IgD-negative memory B cell (primary cell): ENCODE measurements at regions not wholly inside any gene's neighbourhood (a gene's known extent, or its start where the extent isn't known, plus 50 kb on each side); places are given as distances from the start of the nearest gene placed in this dataset.
"Not testable (repeated sequence)": the region's sequence is repeated elsewhere in the genome, so short reads cannot be mapped to it uniquely, and the experiment has no call there.

Experiments
- H3K27ac Mint-ChIP-seq, 3 donors: one replicate each; pipeline ENCODE4 v1.8.0; 2020 to 2022; ENCODE audit warnings: mild to moderate bottlenecking in 3 of 3, mixed read lengths in 3 of 3, moderate library complexity in 1 of 3
- H3K27me3 Mint-ChIP-seq: one replicate; pipeline ENCODE4 v1.8.0; 2021; ENCODE audit warnings: mixed read lengths
- H3K36me3 Mint-ChIP-seq: one replicate; pipeline ENCODE4 v1.8.0; 2020; ENCODE audit warnings: mild to moderate bottlenecking, mixed read lengths
- H3K4me1 Mint-ChIP-seq, 3 donors: one replicate each; pipeline ENCODE4 v1.8.0; 2020 to 2022; ENCODE audit warnings: mixed read lengths in 3 of 3, mild to moderate bottlenecking in 1 of 3
- H3K4me3 Mint-ChIP-seq, 4 donors: one replicate each; pipeline ENCODE4 v1.8.0; 2020 to 2022; ENCODE audit warnings: mild to moderate bottlenecking in 4 of 4, mixed read lengths in 4 of 4, moderate library complexity in 3 of 4
- H3K9me3 Mint-ChIP-seq, 3 donors: one replicate each; pipeline ENCODE4 v1.8.0; 2020 to 2021; ENCODE audit warnings: mixed read lengths in 3 of 3, mild to moderate bottlenecking in 1 of 3

GRCh38 chr10:78333362-78334143 lies 299.9 kb downstream of the RPS24 start:
- Mint-ChIP-seq H3K27ac (no peak overlapping the region), H3K27me3 (peaks cover 2% of the 10 kb centered on the region), H3K4me1 (peaks cover 0 to 4% (median 0%) of the 10 kb centered on the region in 3 donors), H3K9me3 (peaks cover 0 to 5% (median 2%) of the 10 kb centered on the region in 3 donors), H3K4me3 (no peak overlapping the region), H3K36me3 (peaks cover 4% of the 10 kb centered on the region)

GRCh38 chr10:78335371-78335690 lies 301.7 kb downstream of the RPS24 start:
- H3K27ac Mint-ChIP-seq = no peak overlapping the region
- H3K4me1 Mint-ChIP-seq = peaks cover 0 to 4% (median 0%) of the 10 kb centered on the region in 3 donors
- peaks cover 0 to 2% (median 2%) of the 10 kb centered on the region in 3 donors for H3K9me3 Mint-ChIP-seq
- H3K36me3 Mint-ChIP-seq = peaks cover 2% of the 10 kb centered on the region
- H3K4me3 Mint-ChIP-seq = no peak overlapping the region
- no peaks in the 10 kb centered on the region for H3K27me3 Mint-ChIP-seq

- no peak overlapping the region for H3K27ac Mint-ChIP-seq
- no peak overlapping the region for H3K4me3 Mint-ChIP-seq
- H3K9me3 Mint-ChIP-seq = peaks cover 0 to 2% (median 2%) of the 10 kb centered on the region in 3 donors
- H3K27me3 Mint-ChIP-seq = no peaks in the 10 kb centered on the region
- H3K36me3 Mint-ChIP-seq = peaks cover 2% of the 10 kb centered on the region
- H3K4me1 Mint-ChIP-seq = peaks cover 0 to 4% (median 0%) of the 10 kb centered on the region in 3 donors
Measured at GRCh38 chr10:78335691-78336401, 302.2 kb downstream of the RPS24 start.

- peaks cover 2% of the 10 kb centered on the region for H3K36me3 Mint-ChIP-seq
- H3K27me3 Mint-ChIP-seq = no peaks in the 10 kb centered on the region
- H3K9me3 Mint-ChIP-seq = peaks cover 0 to 2% (median 2%) of the 10 kb centered on the region in 3 donors
- H3K4me3 Mint-ChIP-seq = no peak overlapping the region
- no peak overlapping the region for H3K27ac Mint-ChIP-seq
- peaks cover 0 to 4% (median 0%) of the 10 kb centered on the region in 3 donors for H3K4me1 Mint-ChIP-seq
Measured at GRCh38 chr10:78336402-78336791, 302.7 kb downstream of the RPS24 start.

GRCh38 chr10:78337016-78337415 lies 303.4 kb downstream of the RPS24 start:
- H3K27ac Mint-ChIP-seq = no peak overlapping the region
- H3K4me1 Mint-ChIP-seq = peaks cover 0 to 4% (median 0%) of the 10 kb centered on the region in 3 donors
- H3K9me3 Mint-ChIP-seq = peaks cover 0 to 2% (median 2%) of the 10 kb centered on the region in 3 donors
- H3K27me3 Mint-ChIP-seq = no peaks in the 10 kb centered on the region
- no peak overlapping the region for H3K4me3 Mint-ChIP-seq
- peaks cover 2% of the 10 kb centered on the region for H3K36me3 Mint-ChIP-seq

- H3K27ac Mint-ChIP-seq = no peak overlapping the region
- peaks cover 2% of the 10 kb centered on the region for H3K36me3 Mint-ChIP-seq
- H3K9me3 Mint-ChIP-seq = peaks cover 0 to 2% (median 2%) of the 10 kb centered on the region in 3 donors
- H3K4me3 Mint-ChIP-seq = no peak overlapping the region
- no peaks in the 10 kb centered on the region for H3K27me3 Mint-ChIP-seq
- peaks cover 0 to 4% (median 0%) of the 10 kb centered on the region in 3 donors for H3K4me1 Mint-ChIP-seq
Measured at GRCh38 chr10:78337646-78338391, 304.2 kb downstream of the RPS24 start.

GRCh38 chr10:78338717-78339116 lies 305.1 kb downstream of the RPS24 start:
- peaks cover 0 to 2% (median 0%) of the 10 kb centered on the region in 3 donors for H3K9me3 Mint-ChIP-seq
- peaks cover 0 to 2% (median 0%) of the 10 kb centered on the region in 3 donors for H3K4me1 Mint-ChIP-seq
- no peak overlapping the region for H3K27ac Mint-ChIP-seq
- no peaks in the 10 kb centered on the region for H3K27me3 Mint-ChIP-seq
- H3K36me3 Mint-ChIP-seq = no peaks in the 10 kb centered on the region
- no peak overlapping the region for H3K4me3 Mint-ChIP-seq

GRCh38 chr10:78339251-78339650 lies 305.6 kb downstream of the RPS24 start:
- H3K27me3 Mint-ChIP-seq = no peaks in the 10 kb centered on the region
- H3K36me3 Mint-ChIP-seq = no peaks in the 10 kb centered on the region
- peaks cover 0 to 2% (median 0%) of the 10 kb centered on the region in 3 donors for H3K4me1 Mint-ChIP-seq
- H3K9me3 Mint-ChIP-seq = no peaks in the 10 kb centered on the region
- no peak overlapping the region for H3K27ac Mint-ChIP-seq
- no peak overlapping the region for H3K4me3 Mint-ChIP-seq

- Mint-ChIP-seq H3K27me3 (no peaks in the 10 kb centered on the region), H3K36me3 (peaks cover 1% of the 10 kb centered on the region)
Measured at GRCh38 chr10:78341953-78342614, 308.4 kb downstream of the RPS24 start.

GRCh38 chr10:78342827-78343653 lies 309.4 kb downstream of the RPS24 start:
- Mint-ChIP-seq H3K36me3 (peaks cover 1% of the 10 kb centered on the region), H3K27ac (no peak overlapping the region), H3K4me3 (no peak overlapping the region), H3K9me3 (peaks cover 0 to 2% (median 0%) of the 10 kb centered on the region in 3 donors), H3K27me3 (peaks cover 4% of the 10 kb centered on the region), H3K4me1 (peaks cover 0 to 2% (median 0%) of the 10 kb centered on the region in 3 donors)

More at GRCh38 chr10:78341953-78342614, 308.4 kb downstream of the RPS24 start:
- no peak overlapping the region for H3K27ac Mint-ChIP-seq
- no peak overlapping the region for H3K4me3 Mint-ChIP-seq
- peaks cover 0 to 2% (median 0%) of the 10 kb centered on the region in 3 donors for H3K9me3 Mint-ChIP-seq
- peaks cover 0 to 2% (median 0%) of the 10 kb centered on the region in 3 donors for H3K4me1 Mint-ChIP-seq

GRCh38 chr10:78344257-78344656 lies 310.6 kb downstream of the RPS24 start:
- not testable (repeated sequence) for H3K27ac Mint-ChIP-seq, H3K36me3 Mint-ChIP-seq, H3K4me1 Mint-ChIP-seq, H3K27me3 Mint-ChIP-seq, H3K4me3 Mint-ChIP-seq, H3K9me3 Mint-ChIP-seq

GRCh38 chr10:78345515-78345914 lies 311.9 kb downstream of the RPS24 start:
- not testable (repeated sequence) for H3K27me3 Mint-ChIP-seq, H3K9me3 Mint-ChIP-seq, H3K27ac Mint-ChIP-seq, H3K36me3 Mint-ChIP-seq, H3K4me3 Mint-ChIP-seq, H3K4me1 Mint-ChIP-seq

- no peak overlapping the region for H3K4me3 Mint-ChIP-seq
- peaks cover 1% of the 10 kb centered on the region for H3K36me3 Mint-ChIP-seq
- H3K27me3 Mint-ChIP-seq = peaks cover 11% of the 10 kb centered on the region
- H3K27ac Mint-ChIP-seq = no peak overlapping the region
- no peaks in the 10 kb centered on the region for H3K4me1 Mint-ChIP-seq
- peaks cover 0 to 2% (median 0%) of the 10 kb centered on the region in 3 donors for H3K9me3 Mint-ChIP-seq
Measured at GRCh38 chr10:78346721-78347120, 313.1 kb downstream of the RPS24 start.
